ENCODE measurements at regions not wholly inside any gene's neighbourhood (a gene's known extent, or its start where the extent isn't known, plus 50 kb on each side); places are given as distances from the start of the nearest gene placed in this dataset.
"Not testable (repeated sequence)": the region's sequence is repeated elsewhere in the genome, so short reads cannot be mapped to it uniquely, and the experiment has no call there.

GRCh38 chr3:103554451-103554850 is 1119.6 kb downstream of the ZPLD1 start:
- H3K27ac ChIP-seq (ENCODE audit: low read depth in 2 of 2, low read length in 2 of 2), result no peak overlapping the region
- FAIRE-seq, result no peak
- no peak overlapping the region for H3K9ac ChIP-seq (ENCODE audit: low read length in 3 of 3)
- no peaks in the 10 kb centered on the region for H3K9me3 ChIP-seq (ENCODE audit: control insufficient read depth in 2 of 3, insufficient read depth in 1 of 3, low read length in 3 of 3)
- H3K36me3 ChIP-seq (ENCODE audit: control insufficient read depth in 2 of 3, insufficient read depth in 3 of 3, low read length in 3 of 3), result no peaks in the 10 kb centered on the region
- H3K4me3 ChIP-seq (ENCODE audit: low read length in 3 of 3), result peak overlapping the region; percentile 23 to 41 (median 39)
- no peak for TF ChIP-seq CTCF (IDR thresholded peaks at IDR 0.05; ENCODE audit: borderline replicate concordance, extremely low read depth, insufficient read depth)
- no peaks in the 10 kb centered on the region for H3K4me1 ChIP-seq (ENCODE audit: control insufficient read depth in 2 of 3, insufficient read depth in 2 of 3, low read depth in 1 of 3, low read length in 3 of 3)
- H3K27me3 ChIP-seq (ENCODE audit: control insufficient read depth, insufficient read depth, low read length), result no peaks in the 10 kb centered on the region
- intact Hi-C loops (cut with DNase I), result no loop called here
- peak in 2 of 5 donors; percentile 49 to 52 for DNase-seq

DNA sequence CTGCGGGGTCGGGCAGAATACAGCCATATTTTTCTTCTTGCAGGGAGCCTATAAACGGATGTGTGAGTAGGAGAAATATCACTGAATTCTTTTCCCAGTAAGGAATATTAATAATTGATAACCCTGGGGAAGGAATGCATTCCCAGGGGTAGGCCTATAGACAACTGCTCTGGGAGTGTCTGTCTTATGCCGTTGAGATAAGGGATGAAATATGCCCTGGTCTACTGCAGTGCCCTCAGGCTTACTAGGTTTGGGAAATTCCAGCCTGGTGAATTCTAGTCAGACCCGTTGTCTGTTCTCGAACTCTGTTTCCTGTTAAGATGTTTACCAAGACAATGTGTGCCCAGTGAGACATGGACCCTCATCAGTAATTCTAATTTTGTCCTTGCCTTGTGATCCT is 1129.3 kb downstream of the ZPLD1 start:
- DNase-seq; H3K9me3 ChIP-seq (ENCODE audit: control insufficient read depth in 2 of 3, insufficient read depth in 1 of 3, low read length in 3 of 3); FAIRE-seq; intact Hi-C loops (cut with DNase I); H3K4me1 ChIP-seq (ENCODE audit: control insufficient read depth in 2 of 3, insufficient read depth in 2 of 3, low read depth in 1 of 3, low read length in 3 of 3); H3K4me3 ChIP-seq (ENCODE audit: low read length in 3 of 3); H3K9ac ChIP-seq (ENCODE audit: low read length in 3 of 3); H3K36me3 ChIP-seq (ENCODE audit: control insufficient read depth in 2 of 3, insufficient read depth in 3 of 3, low read length in 3 of 3); H3K27ac ChIP-seq (ENCODE audit: low read depth in 2 of 2, low read length in 2 of 2); H3K27me3 ChIP-seq (ENCODE audit: control insufficient read depth, insufficient read depth, low read length): not testable (repeated sequence)

GRCh38 chr3:103585809-103586208 is 1151.0 kb downstream of the ZPLD1 start:
- intact Hi-C loops (cut with DNase I), result no loop called here
- no peak for FAIRE-seq

GRCh38 chr3:103589770-103590169 is 1155.0 kb downstream of the ZPLD1 start:
- Histone ChIP-seq H3K9me3 (ENCODE audit: control insufficient read depth in 2 of 3, insufficient read depth in 1 of 3, low read length in 3 of 3) (no peaks in the 10 kb centered on the region), H3K4me1 (ENCODE audit: control insufficient read depth in 2 of 3, insufficient read depth in 2 of 3, low read depth in 1 of 3, low read length in 3 of 3) (no peaks in the 10 kb centered on the region), H3K36me3 (ENCODE audit: control insufficient read depth in 2 of 3, insufficient read depth in 3 of 3, low read length in 3 of 3) (no peaks in the 10 kb centered on the region), H3K27ac (ENCODE audit: low read depth in 2 of 2, low read length in 2 of 2) (no peak overlapping the region), H3K9ac (ENCODE audit: low read length in 3 of 3) (no peak overlapping the region), H3K27me3 (ENCODE audit: control insufficient read depth, insufficient read depth, low read length) (no peaks in the 10 kb centered on the region), H3K4me3 (ENCODE audit: low read length in 3 of 3) (no peak overlapping the region)
- TF ChIP-seq CTCF (IDR thresholded peaks at IDR 0.05; ENCODE audit: borderline replicate concordance, extremely low read depth, insufficient read depth), result no peak
- FAIRE-seq (no peak), DNase-seq (no peak)
- intact Hi-C loops (cut with DNase I), result no loop called here

More at GRCh38 chr3:103585809-103586208, 1151.0 kb downstream of the ZPLD1 start:
- H3K9me3 ChIP-seq (ENCODE audit: control insufficient read depth in 2 of 3, insufficient read depth in 1 of 3, low read length in 3 of 3), result no peaks in the 10 kb centered on the region
- no peak overlapping the region for H3K9ac ChIP-seq (ENCODE audit: low read length in 3 of 3)
- no peak for DNase-seq
- TF ChIP-seq CTCF (IDR thresholded peaks at IDR 0.05; ENCODE audit: borderline replicate concordance, extremely low read depth, insufficient read depth), result no peak
- H3K27ac ChIP-seq (ENCODE audit: low read depth in 2 of 2, low read length in 2 of 2), result no peak overlapping the region
- H3K36me3 ChIP-seq (ENCODE audit: control insufficient read depth in 2 of 3, insufficient read depth in 3 of 3, low read length in 3 of 3), result no peaks in the 10 kb centered on the region
- no peaks in the 10 kb centered on the region for H3K4me1 ChIP-seq (ENCODE audit: control insufficient read depth in 2 of 3, insufficient read depth in 2 of 3, low read depth in 1 of 3, low read length in 3 of 3)
- no peaks in the 10 kb centered on the region for H3K27me3 ChIP-seq (ENCODE audit: control insufficient read depth, insufficient read depth, low read length)
- no peak overlapping the region for H3K4me3 ChIP-seq (ENCODE audit: low read length in 3 of 3)
